Nephron progenitor cell (in vitro differentiated cells): ENCODE measurements at regions not wholly inside any gene's neighbourhood (a gene's known extent, or its start where the extent isn't known, plus 50 kb on each side); places are given as distances from the start of the nearest gene placed in this dataset.

Source experiments
- DNase-seq: peaks from one replicate; pipeline ENCODE4 v3.0.0; 2021
- H3K27ac Mint-ChIP-seq: 2 replicates; pipeline ENCODE4 v1.8.0; 2021; ENCODE audit warnings: mild to moderate bottlenecking, moderate library complexity, mixed read lengths
- H3K27me3 Mint-ChIP-seq: 2 replicates; pipeline ENCODE4 v1.8.0; 2021; ENCODE audit warnings: mild to moderate bottlenecking, low read depth, mixed read lengths; ENCODE audit not compliant: poor library complexity
- H3K36me3 Mint-ChIP-seq: 2 replicates; pipeline ENCODE4 v1.8.0; 2021; ENCODE audit warnings: low read depth, mixed read lengths
- H3K4me1 Mint-ChIP-seq: 2 replicates; pipeline ENCODE4 v1.8.0; 2021; ENCODE audit warnings: mixed read lengths
- H3K4me3 Mint-ChIP-seq: 2 replicates; pipeline ENCODE4 v1.8.0; 2021; ENCODE audit warnings: mild to moderate bottlenecking, moderate library complexity, mixed read lengths
- H3K9me3 Mint-ChIP-seq: 2 replicates; pipeline ENCODE4 v1.8.0; 2021; ENCODE audit warnings: mild to moderate bottlenecking, moderate library complexity, mixed read lengths
- TF ChIP-seq, protein P1 (sequence below): fragments of 200-600 bp; sonication (generic); IDR thresholded peaks from 2 replicates; pipeline ENCODE4 v1.5.0; 2021; ENCODE audit warnings: antibody characterized with exemption

DNA sequence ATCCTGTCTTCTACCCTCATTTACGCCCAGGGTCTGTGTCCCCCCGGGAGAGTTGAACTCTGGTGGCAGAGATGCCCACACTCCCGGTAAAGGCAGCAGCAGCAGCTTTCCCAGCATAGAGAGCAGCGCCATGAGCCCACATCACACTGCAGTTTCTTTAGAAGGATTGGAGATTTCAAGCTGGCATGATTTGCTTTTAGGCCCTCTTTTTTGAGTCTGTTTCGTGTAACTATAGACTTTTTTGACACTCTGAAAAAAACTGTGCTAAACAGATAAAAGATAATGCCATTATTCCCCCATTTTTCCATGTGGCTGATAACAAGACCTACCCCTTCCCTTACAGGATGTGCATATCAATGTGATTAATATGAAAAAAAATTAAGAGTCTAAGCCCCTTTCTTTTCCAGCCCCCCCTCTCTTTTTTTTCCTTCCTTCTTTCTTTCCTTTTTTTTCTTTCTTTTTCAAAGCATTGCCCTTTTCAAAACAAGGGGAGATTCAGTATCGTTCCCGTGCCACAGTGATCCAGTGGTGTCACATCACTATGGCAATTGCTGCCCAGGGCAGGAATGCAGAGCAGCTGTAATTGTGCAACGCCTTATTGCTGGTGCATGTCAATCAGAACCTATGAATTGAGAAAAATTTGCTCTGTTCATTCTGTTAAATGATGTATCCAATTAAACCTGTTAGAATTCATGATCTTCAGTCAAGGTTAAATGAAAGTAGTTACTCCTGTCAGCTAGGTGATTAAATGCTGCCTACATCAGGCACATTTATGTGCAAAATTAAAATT is 104.5 kb downstream of the CDCA7 start:
- H3K4me1 Mint-ChIP-seq: peaks cover 51% of the 10 kb centered on the region
- no peak overlapping the region for H3K27ac Mint-ChIP-seq

DNA sequence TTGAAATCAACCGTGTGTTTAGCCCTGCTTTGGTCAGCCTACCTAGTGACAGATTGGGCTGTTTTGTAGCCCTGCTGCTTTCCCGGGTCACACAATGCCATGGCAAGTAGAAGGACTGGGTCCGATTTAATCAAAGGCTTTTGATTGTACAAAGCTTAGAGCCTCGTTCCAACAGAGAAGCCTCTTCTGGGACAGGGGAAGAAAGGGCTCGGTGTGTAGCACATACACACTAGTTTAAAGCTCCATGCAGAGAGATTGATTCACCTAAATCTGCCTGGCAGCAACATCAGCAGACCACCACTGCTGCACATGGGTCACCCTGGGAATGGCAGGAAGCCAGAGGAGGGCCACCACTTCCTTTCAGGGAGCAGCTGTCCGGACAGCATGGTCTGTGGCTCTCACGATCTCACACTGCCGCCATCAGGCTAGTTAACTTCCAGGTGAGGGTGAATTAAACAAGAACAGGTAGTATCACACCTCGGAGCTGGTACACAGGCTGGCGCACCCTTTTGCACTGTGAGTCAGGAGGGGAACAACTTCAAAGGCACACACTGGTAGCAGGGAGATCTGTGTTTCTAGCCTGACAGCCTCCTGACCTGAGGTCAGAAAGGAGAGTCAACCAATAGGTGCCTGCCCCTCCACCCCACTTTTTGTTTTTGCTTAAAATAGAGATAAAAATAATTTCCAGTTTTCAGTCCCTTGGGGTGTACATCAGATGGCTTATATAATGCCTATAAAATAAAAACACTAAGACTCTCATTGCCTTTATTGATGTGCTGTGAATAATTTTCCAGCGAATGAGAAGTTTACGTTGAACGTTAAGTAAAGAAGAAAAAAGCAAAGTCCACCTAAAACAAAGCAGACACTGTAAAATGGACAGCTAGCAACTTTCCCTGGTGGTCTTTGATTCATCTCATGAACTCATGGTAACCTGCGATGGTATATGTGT is 108.5 kb downstream of the CDCA7 start:
- Mint-ChIP-seq H3K27me3 (peaks cover 4% of the 10 kb centered on the region), H3K9me3 (no peaks in the 10 kb centered on the region), H3K36me3 (no peaks in the 10 kb centered on the region), H3K27ac (no peak overlapping the region), H3K4me1 (peaks cover 34% of the 10 kb centered on the region), H3K4me3 (no peak overlapping the region)
- TF ChIP-seq, protein P1, sequence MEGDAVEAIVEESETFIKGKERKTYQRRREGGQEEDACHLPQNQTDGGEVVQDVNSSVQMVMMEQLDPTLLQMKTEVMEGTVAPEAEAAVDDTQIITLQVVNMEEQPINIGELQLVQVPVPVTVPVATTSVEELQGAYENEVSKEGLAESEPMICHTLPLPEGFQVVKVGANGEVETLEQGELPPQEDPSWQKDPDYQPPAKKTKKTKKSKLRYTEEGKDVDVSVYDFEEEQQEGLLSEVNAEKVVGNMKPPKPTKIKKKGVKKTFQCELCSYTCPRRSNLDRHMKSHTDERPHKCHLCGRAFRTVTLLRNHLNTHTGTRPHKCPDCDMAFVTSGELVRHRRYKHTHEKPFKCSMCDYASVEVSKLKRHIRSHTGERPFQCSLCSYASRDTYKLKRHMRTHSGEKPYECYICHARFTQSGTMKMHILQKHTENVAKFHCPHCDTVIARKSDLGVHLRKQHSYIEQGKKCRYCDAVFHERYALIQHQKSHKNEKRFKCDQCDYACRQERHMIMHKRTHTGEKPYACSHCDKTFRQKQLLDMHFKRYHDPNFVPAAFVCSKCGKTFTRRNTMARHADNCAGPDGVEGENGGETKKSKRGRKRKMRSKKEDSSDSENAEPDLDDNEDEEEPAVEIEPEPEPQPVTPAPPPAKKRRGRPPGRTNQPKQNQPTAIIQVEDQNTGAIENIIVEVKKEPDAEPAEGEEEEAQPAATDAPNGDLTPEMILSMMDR: no peak
- DNase-seq: no peak

More for the DNA sequence above, 104.5 kb downstream of the CDCA7 start:
- no peak for DNase-seq
- Mint-ChIP-seq H3K27me3 (peaks cover 10% of the 10 kb centered on the region), H3K36me3 (no peaks in the 10 kb centered on the region), H3K9me3 (no peaks in the 10 kb centered on the region), H3K4me3 (no peak overlapping the region)
- TF ChIP-seq, protein P1: no peak

GRCh38 chr2:173463846-173464245 is 109.2 kb downstream of the CDCA7 start:
- Mint-ChIP-seq H3K4me1 (peaks cover 34% of the 10 kb centered on the region), H3K27ac (no peak overlapping the region), H3K36me3 (no peaks in the 10 kb centered on the region), H3K9me3 (no peaks in the 10 kb centered on the region), H3K27me3 (peaks cover 4% of the 10 kb centered on the region), H3K4me3 (no peak overlapping the region)
- TF ChIP-seq, protein P1: no peak
- DNase-seq: no peak

- Mint-ChIP-seq H3K9me3 (peaks cover 12% of the 10 kb centered on the region), H3K36me3 (peaks cover 4% of the 10 kb centered on the region), H3K27me3 (no peaks in the 10 kb centered on the region), H3K27ac (no peak overlapping the region), H3K4me3 (no peak overlapping the region), H3K4me1 (peaks cover 18% of the 10 kb centered on the region)
- no peak for DNase-seq
- TF ChIP-seq, protein P1: no peak
Measured at GRCh38 chr2:173467751-173468150, 113.1 kb downstream of the CDCA7 start.

GRCh38 chr2:173468266-173468793 is 113.7 kb downstream of the CDCA7 start:
- no peaks in the 10 kb centered on the region for H3K27me3 Mint-ChIP-seq
- peaks cover 12% of the 10 kb centered on the region for H3K4me1 Mint-ChIP-seq
- DNase-seq: no peak
- TF ChIP-seq, protein P1: no peak
- H3K9me3 Mint-ChIP-seq: peaks cover 12% of the 10 kb centered on the region
- no peak overlapping the region for H3K27ac Mint-ChIP-seq
- H3K4me3 Mint-ChIP-seq: no peak overlapping the region
- H3K36me3 Mint-ChIP-seq: peaks cover 4% of the 10 kb centered on the region
